NCI-H748 treated with DMSO at 0.1 percent for 48 hours (cell line): ENCODE measurements at regions not wholly inside any gene's neighbourhood (a gene's known extent, or its start where the extent isn't known, plus 50 kb on each side); places are given as distances from the start of the nearest gene placed in this dataset.
"Not testable (repeated sequence)": the region's sequence is repeated elsewhere in the genome, so short reads cannot be mapped to it uniquely, and the experiment has no call there.

Experiments used
- DNase-seq: peaks from one replicate; lab custom pipeline; 2025; lab: John Stamatoyannopoulos, UW

DNA sequence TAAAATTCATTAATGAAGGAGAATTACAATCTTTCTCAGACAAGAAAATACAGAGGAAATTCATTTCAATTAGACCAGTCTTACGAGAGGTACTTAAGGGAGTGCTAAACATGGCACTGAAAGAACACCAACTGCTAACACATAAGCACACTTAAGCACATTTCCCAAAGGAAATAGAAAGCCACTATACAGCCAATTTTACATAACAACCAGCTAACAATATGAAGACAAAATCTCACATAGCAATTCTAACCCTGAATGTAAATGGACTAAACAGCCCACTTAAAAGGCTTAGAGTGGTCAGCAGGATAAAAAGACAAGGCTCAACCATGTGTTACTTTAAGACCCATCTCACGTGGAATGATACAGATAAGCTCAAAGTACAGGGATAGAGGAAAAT lies 339.5 kb upstream of the LUZP2 start:
- no peak for DNase-seq

GRCh38 chr11:24161587-24161986 lies 335.3 kb upstream of the LUZP2 start:
- DNase-seq, result no peak

GRCh38 chr11:24163146-24163545 lies 333.7 kb upstream of the LUZP2 start:
- no peak for DNase-seq

GRCh38 chr11:24163841-24164240 lies 333.0 kb upstream of the LUZP2 start:
- no peak for DNase-seq

- no peak for DNase-seq
Measured at GRCh38 chr11:24171869-24172268, 325.0 kb upstream of the LUZP2 start.

DNA sequence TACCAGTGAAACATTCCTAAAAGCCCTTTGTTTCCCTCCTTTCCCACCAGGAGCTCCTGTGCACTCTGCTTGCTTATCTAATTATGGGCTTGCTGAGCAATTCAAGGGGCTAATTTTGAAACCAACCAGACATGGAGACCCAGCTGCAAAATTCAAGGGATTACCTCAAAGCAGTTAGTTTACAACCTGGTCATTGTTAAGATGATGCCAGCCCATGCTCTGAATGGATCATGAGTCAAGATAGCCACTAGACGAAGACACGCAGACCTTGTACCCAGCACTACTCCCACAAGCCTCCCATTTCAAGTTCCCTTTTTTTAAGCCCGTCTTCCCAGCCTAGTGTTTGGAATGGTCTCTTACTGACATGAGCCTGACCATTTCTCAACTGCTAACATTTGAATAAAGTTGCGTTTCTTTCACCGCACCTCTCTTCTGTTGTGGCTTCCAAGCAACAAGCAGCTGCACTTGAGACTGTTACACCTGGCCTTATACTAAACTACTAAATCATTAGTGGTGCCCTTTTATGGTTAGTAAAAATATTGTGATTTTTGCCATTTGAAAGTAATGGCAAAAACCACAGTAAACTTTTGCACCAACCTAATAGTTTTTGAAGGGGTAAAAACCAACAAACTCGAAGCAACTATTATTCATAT lies 315.3 kb upstream of the LUZP2 start:
- DNase-seq, result no peak

DNA sequence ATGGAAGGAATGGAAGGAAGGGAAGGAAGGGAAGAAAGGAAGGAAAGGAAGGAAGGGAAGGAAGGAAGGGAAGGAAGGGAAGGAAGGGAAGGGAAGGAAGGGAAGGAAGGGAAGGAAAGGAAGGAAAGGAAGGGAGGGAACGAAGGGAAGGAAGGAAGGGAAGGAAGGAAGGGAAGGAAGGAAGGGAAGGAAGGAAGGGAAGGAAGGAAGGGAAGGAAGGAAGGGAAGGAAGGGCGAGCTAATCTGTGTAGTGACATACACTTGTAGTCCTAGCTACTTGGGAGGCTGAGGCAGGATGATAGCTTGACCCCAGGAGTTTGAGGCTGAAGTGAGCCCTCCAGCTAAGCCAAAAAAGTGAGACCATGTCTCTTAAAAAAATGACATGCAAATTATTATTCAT lies 311.3 kb upstream of the LUZP2 start:
- DNase-seq, result not testable (repeated sequence)

- no peak for DNase-seq
Measured at GRCh38 chr11:24196733-24197132, 300.1 kb upstream of the LUZP2 start.

GRCh38 chr11:24198481-24198880 lies 298.4 kb upstream of the LUZP2 start:
- no peak for DNase-seq

DNA sequence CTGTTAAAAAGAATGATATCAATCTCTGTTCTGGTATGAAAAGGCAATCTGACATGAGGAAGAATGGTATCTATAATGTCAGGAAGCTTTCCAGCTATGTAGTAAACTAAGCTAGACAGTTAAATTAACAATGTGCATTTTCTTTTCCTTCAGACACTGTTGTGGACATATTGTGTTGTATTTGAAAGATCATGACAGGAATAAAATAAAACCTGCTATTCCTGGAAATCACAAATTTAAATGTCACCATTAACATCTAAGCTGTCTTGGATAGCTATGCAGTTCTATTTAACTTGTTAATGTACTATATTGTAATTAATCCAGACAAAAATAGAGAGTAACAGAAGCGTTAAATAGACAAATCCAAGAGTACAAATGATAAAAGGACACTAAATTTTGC lies 297.4 kb upstream of the LUZP2 start:
- DNase-seq, result no peak

- no peak for DNase-seq
Measured at GRCh38 chr11:24206030-24206429, 290.8 kb upstream of the LUZP2 start.

DNA sequence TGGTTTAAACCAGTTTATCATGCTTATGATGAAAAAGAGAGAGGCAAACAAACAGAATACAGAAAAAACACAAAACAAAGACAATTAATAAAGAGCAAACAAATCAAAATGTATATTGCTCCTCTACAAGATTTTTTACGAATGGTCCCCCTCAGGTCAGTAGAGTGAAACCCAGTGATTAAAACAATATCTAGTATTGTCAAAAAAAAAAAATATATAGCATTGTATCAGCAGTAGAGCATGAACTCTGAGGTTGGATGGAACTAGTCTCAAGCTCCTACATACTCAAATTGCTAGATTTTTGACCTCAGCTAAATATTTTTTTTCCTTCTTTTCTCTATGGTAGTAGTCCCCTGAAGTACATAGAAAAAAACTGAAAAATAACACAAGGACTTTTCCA lies 290.3 kb upstream of the LUZP2 start:
- DNase-seq, result no peak

DNA sequence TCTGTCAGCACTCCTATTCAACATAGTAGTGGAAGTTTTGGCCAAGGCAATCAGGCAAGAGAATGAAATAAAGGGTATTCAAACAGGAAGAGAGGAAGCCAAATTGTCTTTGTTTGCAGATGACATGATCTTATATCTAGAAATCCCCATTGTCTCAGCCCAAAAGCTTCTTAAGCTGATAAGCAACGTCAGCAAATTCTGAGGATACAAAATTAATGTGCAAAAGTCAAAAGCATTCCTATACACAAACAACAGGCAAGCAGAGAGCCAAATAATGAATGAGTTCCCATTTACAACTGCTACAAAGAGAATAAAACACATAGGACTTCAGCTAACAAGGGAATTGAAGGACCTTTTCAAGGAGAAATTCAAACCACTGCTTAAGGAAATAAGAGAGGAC lies 280.4 kb upstream of the LUZP2 start:
- DNase-seq, result no peak

- DNase-seq, result not testable (repeated sequence)
Measured at GRCh38 chr11:24217319-24217718, 279.5 kb upstream of the LUZP2 start.

DNA sequence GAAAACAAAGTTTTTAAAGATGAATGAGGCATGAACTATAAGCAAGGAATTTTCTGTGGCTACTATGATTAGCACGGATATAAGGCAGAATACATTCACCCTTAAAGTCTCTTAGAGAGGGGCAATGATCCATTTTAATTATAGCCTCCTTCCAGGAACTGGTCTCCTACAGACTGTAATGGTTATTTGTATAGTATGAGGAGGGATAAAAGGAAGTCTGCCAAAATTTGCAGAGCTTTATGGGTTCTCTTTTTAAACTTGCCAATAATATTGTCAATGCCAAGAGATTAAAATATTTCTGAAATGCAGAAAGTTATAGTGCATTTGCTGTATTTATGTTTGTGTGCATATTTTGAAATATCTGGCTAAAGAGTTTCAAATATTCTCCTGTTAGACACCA lies 271.4 kb upstream of the LUZP2 start:
- no peak for DNase-seq

GRCh38 chr11:24226606-24227005 lies 270.2 kb upstream of the LUZP2 start:
- DNase-seq, result no peak

DNA sequence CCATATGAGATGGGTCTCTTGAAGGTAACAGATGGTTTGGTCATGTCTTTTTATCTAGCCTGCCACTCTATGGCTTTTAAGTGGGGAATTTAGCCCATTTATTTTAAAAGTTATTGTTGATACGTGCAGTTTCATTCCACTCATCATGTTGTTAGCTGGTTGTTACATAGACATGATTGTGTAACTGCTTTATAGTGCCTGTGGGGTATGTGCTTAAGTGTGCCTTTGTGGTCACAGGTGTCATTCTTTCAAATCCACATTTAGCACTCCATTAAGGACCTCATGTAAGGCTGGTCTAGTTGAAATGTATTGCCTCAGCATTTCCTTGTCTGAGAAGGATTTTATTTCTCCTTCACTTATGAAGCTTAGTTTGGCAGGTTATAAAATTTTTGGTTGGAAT lies 263.8 kb upstream of the LUZP2 start:
- no peak for DNase-seq

- DNase-seq, result no peak
Measured at GRCh38 chr11:24234822-24235508, 261.9 kb upstream of the LUZP2 start.

- DNase-seq, result no peak
Measured at GRCh38 chr11:24238771-24239645, 257.8 kb upstream of the LUZP2 start.

- no peak for DNase-seq
Measured at GRCh38 chr11:24239930-24240329, 256.9 kb upstream of the LUZP2 start.

DNA sequence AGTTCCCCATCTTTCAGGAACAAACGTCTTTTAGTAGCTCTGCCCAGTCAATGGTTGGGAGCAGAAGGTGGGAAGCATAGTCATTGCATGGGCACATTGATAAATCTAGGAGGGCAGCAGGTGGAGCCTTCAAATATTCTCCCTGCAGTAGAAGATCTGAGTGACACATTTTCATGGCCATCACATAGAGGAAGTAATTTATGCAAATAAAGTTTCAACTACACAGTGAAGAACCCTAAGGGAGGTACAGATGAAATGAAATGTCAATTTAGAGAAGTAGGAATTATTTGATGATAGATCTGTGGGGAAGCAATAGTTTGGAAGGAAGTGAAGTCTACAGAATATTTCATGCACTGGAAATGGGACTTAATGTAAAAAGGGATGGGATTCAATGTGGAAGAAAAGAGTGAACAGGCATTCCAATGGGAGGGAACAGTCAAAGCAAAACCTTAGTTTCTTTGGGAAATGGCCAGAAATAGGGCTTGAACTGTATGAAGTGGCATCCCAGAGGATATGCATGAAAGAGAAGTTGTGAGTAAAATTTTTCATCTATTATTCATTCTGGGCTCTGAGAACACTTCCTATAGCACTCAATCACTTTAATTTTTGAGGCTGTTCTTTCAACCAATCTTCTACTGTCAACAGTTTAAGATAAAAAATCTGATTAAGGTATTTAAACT lies 256.2 kb upstream of the LUZP2 start:
- DNase-seq, result no peak

- no peak for DNase-seq
Measured at GRCh38 chr11:24246715-24247114, 250.1 kb upstream of the LUZP2 start.
